Pancreas (tissue), 10 donors: ENCODE measurements at regions not wholly inside any gene's neighbourhood (a gene's known extent, or its start where the extent isn't known, plus 50 kb on each side); places are given as distances from the start of the nearest gene placed in this dataset.

ENCODE experiments used
- ATAC-seq, 4 donors: fragments of 200-7000 bp; cut with Tn5 transposase; one replicate each; pipeline versions ENCODE4 v1.8.0 to v1.9.1; 2020; ENCODE audit warnings: mild to moderate bottlenecking in 4 of 4, moderate library complexity in 4 of 4
- DNase-seq, 6 donors: peaks; one replicate each; pipeline ENCODE4 v3.0.0-alpha.2; 2020
- FAIRE-seq: peaks from 2 replicates; lab custom pipeline; 2012; peaks lifted over from hg19 to GRCh38; lab: Jason Lieb, UNC
- H3K27ac ChIP-seq, 4 donors: fragments of 200-600 bp; sonication (generic); 1 replicate in 3 of 4; 2 replicates in 1 of 4; pipeline versions ENCODE4 v1.5.0 to v1.8.0; 2020
- H3K27me3 ChIP-seq, 4 donors: fragments of 200-600 bp; one replicate each; pipeline ENCODE4 v1.8.0; 2021
- H3K36me3 ChIP-seq, 3 donors: fragments of 200-600 bp; sonication (generic) in 1 of 3; one replicate each; pipeline versions ENCODE4 v1.5.0 to v1.8.0; 2020 to 2021
- H3K4me1 ChIP-seq, 3 donors: fragments of 200-600 bp; one replicate each; pipeline ENCODE4 v1.8.0; 2021
- H3K4me3 ChIP-seq, 4 donors: fragments of 200-600 bp; sonication (generic) in 2 of 4; one replicate each; pipeline versions ENCODE4 v1.5.0 to v1.8.0; 2020 to 2021
- H3K9me3 ChIP-seq, 4 donors: fragments of 200-600 bp; one replicate each; pipeline ENCODE4 v1.8.0; 2021
- whole genome bisulfite sequencing, 2 donors: extraction: QIAGEN DNeasy Blood & Tissue Kit; methylation state at CpG; one replicate each; pipeline ENCODE4 v1.1.7; 2013; 5-methylcytosine and 5-hydroxymethylcytosine counted together
- intact Hi-C, 3 donors: fragments of 100-400 bp; cut with DNase I; formaldehyde crosslinking; loops; one replicate each; pipeline versions ENCODE4 v1.11.1 to v1.14.2; 2022
- TF ChIP-seq, protein P1 (sequence below), 4 donors: fragments of 200-600 bp; sonication (generic) in 3 of 4; IDR thresholded peaks; one replicate each; pipeline versions ENCODE4 v1.5.0 to v1.8.0; 2021; ENCODE audit warnings: antibody characterized with exemption in 4 of 4
- donor health status: healthy with polysubstance abuse.
- donor health status: DM: no; HTN: no; CAD: no; lungs with moderate emphysema.
- donor health status: DM: no; HTN: no; CAD: no.
- donor health status: control.
- donor health status: control.
- donor health status: Bipolar disorder and iron deficiency.
- donor health status: DM: yes; HTN: yes; CAD: no.
- donor health status: DM: no; HTN: no; CAD: no.
- donor health status: DM: no; HTN: no; CAD: no.
- donor health status: DM: yes; HTN: yes; CAD: no.

DNA sequence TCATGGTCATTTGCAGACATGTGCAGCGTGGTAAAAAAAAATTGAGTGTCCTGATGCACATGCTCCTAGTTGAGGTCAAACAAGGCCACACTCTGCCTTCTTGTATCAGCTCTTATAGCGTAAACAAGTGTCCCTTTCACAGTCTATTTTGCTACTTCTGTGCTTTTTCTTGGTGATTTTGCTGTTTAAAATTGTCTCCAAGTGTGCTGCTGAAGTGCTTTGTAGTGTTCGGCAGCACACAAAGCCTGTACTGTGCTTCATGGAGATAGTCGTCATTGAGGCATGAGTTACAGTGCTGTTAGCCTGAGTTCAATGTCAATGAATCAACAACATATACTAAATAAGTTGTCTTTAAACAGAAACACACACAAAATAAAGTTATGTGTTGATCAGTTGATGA lies 690.4 kb upstream of the MEF2C start:
- no peak for DNase-seq
- H3K27me3 ChIP-seq = no peaks in the 10 kb centered on the region
- no peaks in the 10 kb centered on the region for H3K36me3 ChIP-seq
- H3K4me3 ChIP-seq = no peak overlapping the region
- TF ChIP-seq, protein P1, sequence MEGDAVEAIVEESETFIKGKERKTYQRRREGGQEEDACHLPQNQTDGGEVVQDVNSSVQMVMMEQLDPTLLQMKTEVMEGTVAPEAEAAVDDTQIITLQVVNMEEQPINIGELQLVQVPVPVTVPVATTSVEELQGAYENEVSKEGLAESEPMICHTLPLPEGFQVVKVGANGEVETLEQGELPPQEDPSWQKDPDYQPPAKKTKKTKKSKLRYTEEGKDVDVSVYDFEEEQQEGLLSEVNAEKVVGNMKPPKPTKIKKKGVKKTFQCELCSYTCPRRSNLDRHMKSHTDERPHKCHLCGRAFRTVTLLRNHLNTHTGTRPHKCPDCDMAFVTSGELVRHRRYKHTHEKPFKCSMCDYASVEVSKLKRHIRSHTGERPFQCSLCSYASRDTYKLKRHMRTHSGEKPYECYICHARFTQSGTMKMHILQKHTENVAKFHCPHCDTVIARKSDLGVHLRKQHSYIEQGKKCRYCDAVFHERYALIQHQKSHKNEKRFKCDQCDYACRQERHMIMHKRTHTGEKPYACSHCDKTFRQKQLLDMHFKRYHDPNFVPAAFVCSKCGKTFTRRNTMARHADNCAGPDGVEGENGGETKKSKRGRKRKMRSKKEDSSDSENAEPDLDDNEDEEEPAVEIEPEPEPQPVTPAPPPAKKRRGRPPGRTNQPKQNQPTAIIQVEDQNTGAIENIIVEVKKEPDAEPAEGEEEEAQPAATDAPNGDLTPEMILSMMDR (IDR thresholded peaks at IDR 0.05) = no peak
- H3K4me1 ChIP-seq = no peaks in the 10 kb centered on the region
- no peak for ATAC-seq
- no peak overlapping the region for H3K27ac ChIP-seq
- intact Hi-C loops = no loop called here
- no peak for FAIRE-seq
- WGBS, 2 donors = 86 to 87% methylated on average over 4 of the region's 4 CpGs
- H3K9me3 ChIP-seq = no peaks in the 10 kb centered on the region

DNA sequence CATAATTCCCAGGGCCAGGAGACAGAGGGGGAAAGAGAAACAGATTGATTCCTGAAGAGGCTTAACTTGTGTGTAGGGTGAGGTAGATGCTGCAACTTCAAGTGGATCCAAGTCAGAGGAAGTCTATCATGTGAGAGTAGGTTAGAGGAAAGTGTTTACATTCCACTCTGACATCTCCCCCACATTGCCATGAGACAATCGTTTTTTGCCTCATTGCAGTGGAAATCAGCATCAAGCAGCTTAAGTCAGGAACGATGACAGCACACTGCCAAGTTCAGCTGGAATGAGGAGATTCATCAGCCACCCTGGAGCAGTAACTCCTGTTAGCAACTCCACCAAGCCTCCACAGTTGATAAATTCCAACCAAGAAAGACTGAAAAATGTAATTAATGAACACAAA lies 689.7 kb upstream of the MEF2C start:
- TF ChIP-seq, protein P1 (IDR thresholded peaks at IDR 0.05) = no peak
- no peaks in the 10 kb centered on the region for H3K9me3 ChIP-seq
- no peaks in the 10 kb centered on the region for H3K36me3 ChIP-seq
- WGBS, 2 donors = 36 to 37% methylated on average over 2 of the region's 2 CpGs
- ATAC-seq (no peak), FAIRE-seq (no peak), DNase-seq (no peak)
- no peaks in the 10 kb centered on the region for H3K27me3 ChIP-seq
- no peaks in the 10 kb centered on the region for H3K4me1 ChIP-seq
- no peak overlapping the region for H3K27ac ChIP-seq
- no peak overlapping the region for H3K4me3 ChIP-seq
- intact Hi-C loops = no loop called here

- H3K36me3 ChIP-seq = no peaks in the 10 kb centered on the region
- intact Hi-C loops = no loop called here
- TF ChIP-seq, protein P1 (IDR thresholded peaks at IDR 0.05) = no peak
- no peak overlapping the region for H3K4me3 ChIP-seq
- 67 to 79% methylated on average over 2 of the region's 2 CpGs for WGBS, 2 donors
- H3K9me3 ChIP-seq = no peaks in the 10 kb centered on the region
- H3K27me3 ChIP-seq = no peaks in the 10 kb centered on the region
- H3K4me1 ChIP-seq = no peaks in the 10 kb centered on the region
- no peak for FAIRE-seq
- no peak for ATAC-seq
- no peak for DNase-seq
- H3K27ac ChIP-seq = no peak overlapping the region
Observed at GRCh38 chr5:89570557-89570956, 687.6 kb upstream of the MEF2C start.

DNA sequence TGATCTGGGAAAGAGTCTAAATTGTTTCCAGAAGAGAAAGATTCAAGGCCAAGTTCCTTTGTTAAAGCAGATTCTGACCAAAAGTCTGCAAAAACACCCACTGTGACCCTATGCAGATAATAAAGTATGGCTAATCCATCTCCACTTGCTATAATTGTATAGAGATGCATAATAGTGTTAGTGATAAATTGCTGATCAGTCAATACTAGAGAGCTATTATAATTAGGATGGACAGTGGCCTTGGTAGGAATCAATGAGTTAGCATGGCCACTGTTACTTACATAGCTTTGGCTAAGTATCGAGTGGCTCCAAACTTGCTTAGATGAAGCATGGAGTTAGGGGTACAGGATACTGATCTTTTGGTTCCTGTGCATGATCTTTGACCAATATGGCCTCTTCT lies 683.4 kb upstream of the MEF2C start:
- H3K27me3 ChIP-seq = no peaks in the 10 kb centered on the region
- TF ChIP-seq, protein P1 (IDR thresholded peaks at IDR 0.05) = no peak
- no peak overlapping the region for H3K4me3 ChIP-seq
- no peaks in the 10 kb centered on the region for H3K4me1 ChIP-seq
- WGBS, 2 donors = 100% methylated on average over 1 of the region's 1 CpG
- no peaks in the 10 kb centered on the region for H3K9me3 ChIP-seq
- H3K27ac ChIP-seq = no peak overlapping the region
- FAIRE-seq = no peak
- no peak for DNase-seq
- intact Hi-C loops = no loop called here
- H3K36me3 ChIP-seq = no peaks in the 10 kb centered on the region
- no peak for ATAC-seq

DNA sequence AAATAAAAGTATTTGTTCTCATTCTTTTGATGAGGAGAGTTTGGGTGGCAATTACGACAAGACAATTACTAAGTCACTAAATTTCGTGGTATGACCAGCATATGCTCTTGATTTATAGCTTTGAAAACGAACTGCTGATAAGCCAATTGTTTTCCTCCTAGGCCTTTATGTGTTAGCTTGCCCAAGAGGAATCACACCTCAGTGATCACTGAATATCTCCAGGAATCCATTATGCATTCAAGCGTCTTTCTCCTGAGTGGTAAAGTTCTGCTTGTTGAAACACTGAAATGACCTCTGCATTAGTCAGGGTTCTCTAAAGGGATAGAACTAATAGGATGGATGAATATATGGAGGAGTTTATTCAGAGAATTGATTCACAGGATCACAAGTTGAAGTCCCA lies 677.7 kb upstream of the MEF2C start:
- TF ChIP-seq, protein P1 (IDR thresholded peaks at IDR 0.05) = no peak
- no peak for FAIRE-seq
- H3K27me3 ChIP-seq = no peaks in the 10 kb centered on the region
- no peak overlapping the region for H3K27ac ChIP-seq
- H3K36me3 ChIP-seq = no peaks in the 10 kb centered on the region
- 48 to 54% methylated on average over 4 of the region's 4 CpGs for WGBS, 2 donors
- intact Hi-C loops = no loop called here
- no peak overlapping the region for H3K4me3 ChIP-seq
- ATAC-seq = no peak
- no peak for DNase-seq
- no peaks in the 10 kb centered on the region for H3K4me1 ChIP-seq
- H3K9me3 ChIP-seq = no peaks in the 10 kb centered on the region
